Fibroblast of mammary gland (primary cell): ENCODE measurements at regions not wholly inside any gene's neighbourhood (a gene's known extent, or its start where the extent isn't known, plus 50 kb on each side); places are given as distances from the start of the nearest gene placed in this dataset.

ENCODE experiments used
- DNase-seq: peaks from one replicate; pipeline ENCODE4 v3.0.0-alpha.2; 2010; ENCODE audit warnings: low read depth
- H3K4me3 ChIP-seq: 2 replicates; pipeline ENCODE4 v1.5.1; 2011; ENCODE audit warnings: low read depth, mild to moderate bottlenecking, low read length, moderate library complexity; ENCODE audit not compliant: control insufficient read depth
- CTCF ChIP-seq: conservative IDR thresholded peaks from 2 replicates; pipeline ENCODE4 v1.5.1; 2011; ENCODE audit warnings: low read depth, low read length, inconsistent platforms; ENCODE audit not compliant: control insufficient read depth, insufficient read depth

- DNase-seq: no peak
- no peak overlapping the region for H3K4me3 ChIP-seq
These were observed 132.7 kb upstream of the AGBL1 start for GRCh38 chr15:85947021-85947420.

DNA sequence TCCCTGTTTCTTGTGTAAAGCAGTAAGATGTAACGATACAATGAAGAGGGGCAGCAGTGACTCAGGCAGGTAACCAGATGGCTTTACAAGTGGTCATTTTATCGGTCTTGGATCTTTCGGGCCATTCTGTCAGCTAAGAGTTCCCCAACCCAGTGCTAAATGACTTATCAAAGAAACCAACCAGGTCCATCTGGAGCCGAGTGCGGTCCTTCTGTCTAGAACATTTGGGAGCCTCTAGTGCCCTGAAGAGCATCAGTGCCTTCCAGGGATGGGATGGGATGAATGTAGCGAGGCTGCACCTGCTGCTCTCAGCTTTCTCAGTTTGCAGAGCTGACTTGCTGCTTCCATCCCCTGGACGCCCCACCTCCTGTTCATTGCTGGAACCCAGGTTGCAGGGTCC is 131.7 kb upstream of the AGBL1 start:
- DNase-seq: no peak
- no peak for TF ChIP-seq CTCF
- no peak overlapping the region for H3K4me3 ChIP-seq

More at GRCh38 chr15:85947021-85947420, 132.7 kb upstream of the AGBL1 start:
- TF ChIP-seq CTCF: no peak

GRCh38 chr15:85950101-85950500 is 129.6 kb upstream of the AGBL1 start:
- no peak overlapping the region for H3K4me3 ChIP-seq
- TF ChIP-seq CTCF: no peak
- no peak for DNase-seq

DNA sequence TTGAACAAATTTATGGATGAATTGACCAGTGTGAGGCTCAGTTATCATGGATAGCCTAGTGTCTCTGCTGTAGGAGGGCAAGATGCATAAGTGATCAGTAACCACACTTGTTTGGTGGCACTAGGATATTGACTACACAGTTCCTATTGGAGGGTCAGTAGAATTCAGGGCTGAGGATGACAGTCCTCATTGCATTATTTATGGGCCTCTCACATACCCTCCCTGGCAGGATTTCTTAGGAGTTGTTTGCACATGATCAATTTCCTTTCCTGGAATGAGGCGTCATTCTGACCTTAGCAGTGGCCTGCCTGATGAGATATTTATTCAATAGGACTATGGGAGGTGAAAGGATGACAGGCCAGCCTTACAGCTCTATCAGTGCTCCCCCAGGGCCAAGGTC is 125.1 kb upstream of the AGBL1 start:
- no peak for TF ChIP-seq CTCF
- DNase-seq: no peak
- H3K4me3 ChIP-seq: no peak overlapping the region

GRCh38 chr15:85955501-85956391 is 123.9 kb upstream of the AGBL1 start:
- no peak for TF ChIP-seq CTCF
- DNase-seq: no peak
- no peak overlapping the region for H3K4me3 ChIP-seq

DNA sequence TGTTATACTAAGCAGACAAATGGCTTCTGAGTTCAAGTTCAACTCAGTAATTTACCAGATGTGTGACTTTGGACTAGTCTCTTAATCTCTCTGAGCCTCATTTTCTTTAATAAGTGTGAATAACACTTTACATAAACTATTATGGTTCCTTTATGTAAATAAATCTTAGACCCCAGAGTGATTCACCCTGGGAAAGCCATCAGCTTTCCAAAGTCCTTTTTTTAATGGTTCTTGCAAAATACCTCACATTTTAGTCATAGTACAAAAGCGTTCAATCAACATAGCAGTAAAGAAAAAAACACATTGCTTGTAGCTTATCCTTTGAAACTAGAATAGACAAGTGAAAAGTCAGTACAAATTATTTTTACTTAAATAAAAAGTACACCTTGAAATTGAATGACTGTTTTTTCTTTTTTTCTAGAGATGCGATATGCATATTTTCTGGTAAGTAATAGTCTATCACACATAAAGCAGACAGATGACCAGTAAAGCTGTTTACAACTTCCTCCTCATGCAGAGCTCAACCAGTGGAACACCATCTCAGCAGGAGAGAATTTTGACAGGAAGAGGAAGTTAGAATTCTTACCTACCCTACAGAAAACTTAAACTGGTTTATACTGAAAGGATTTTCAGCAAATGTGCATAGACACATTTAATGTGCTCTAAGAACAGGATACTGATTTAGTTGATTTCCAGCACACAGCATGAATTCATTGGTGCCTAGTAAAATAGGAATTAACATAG is 123.0 kb upstream of the AGBL1 start:
- no peak for DNase-seq
- H3K4me3 ChIP-seq: no peak overlapping the region
- no peak for TF ChIP-seq CTCF
